ENCODE measurements at regions not wholly inside any gene's neighbourhood (a gene's known extent, or its start where the extent isn't known, plus 50 kb on each side); places are given as distances from the start of the nearest gene placed in this dataset.

- TF ChIP-seq CTCF (IDR thresholded peaks at IDR 0.05) (no peak), POLR2A (IDR thresholded peaks at IDR 0.05) (no peak)
Observed at GRCh38 chr21:33972539-33972938, 56.9 kb upstream of the ATP5PO start.

Measured in esophagus squamous epithelium (tissue), 4 donors.